ENCODE measurements at regions not wholly inside any gene's neighbourhood (a gene's known extent, or its start where the extent isn't known, plus 50 kb on each side); places are given as distances from the start of the nearest gene placed in this dataset.

DNA sequence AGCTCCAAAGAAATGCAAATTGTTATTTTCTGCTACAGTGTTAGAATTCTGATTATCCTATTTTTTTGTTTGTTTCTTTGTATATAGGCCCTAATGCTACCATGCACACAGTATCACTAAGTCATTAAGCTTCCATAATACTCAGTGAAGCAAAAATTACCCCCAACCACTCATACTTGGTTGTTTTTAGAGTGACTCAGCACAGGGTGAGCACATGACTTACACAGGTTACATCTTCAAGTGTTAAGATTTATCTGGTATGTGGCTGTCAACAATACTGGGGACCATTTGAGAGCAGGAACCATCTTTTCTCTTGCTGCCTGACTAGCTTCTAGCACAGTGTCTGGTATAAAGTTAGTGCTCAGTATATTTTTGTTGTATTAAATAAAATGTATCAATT is 255.8 kb upstream of the SLC24A2 start:
- H3K79me2 ChIP-seq = no peaks in the 10 kb centered on the region
- no peaks in the 10 kb centered on the region for H3K4me1 ChIP-seq
- TF ChIP-seq, protein P1, sequence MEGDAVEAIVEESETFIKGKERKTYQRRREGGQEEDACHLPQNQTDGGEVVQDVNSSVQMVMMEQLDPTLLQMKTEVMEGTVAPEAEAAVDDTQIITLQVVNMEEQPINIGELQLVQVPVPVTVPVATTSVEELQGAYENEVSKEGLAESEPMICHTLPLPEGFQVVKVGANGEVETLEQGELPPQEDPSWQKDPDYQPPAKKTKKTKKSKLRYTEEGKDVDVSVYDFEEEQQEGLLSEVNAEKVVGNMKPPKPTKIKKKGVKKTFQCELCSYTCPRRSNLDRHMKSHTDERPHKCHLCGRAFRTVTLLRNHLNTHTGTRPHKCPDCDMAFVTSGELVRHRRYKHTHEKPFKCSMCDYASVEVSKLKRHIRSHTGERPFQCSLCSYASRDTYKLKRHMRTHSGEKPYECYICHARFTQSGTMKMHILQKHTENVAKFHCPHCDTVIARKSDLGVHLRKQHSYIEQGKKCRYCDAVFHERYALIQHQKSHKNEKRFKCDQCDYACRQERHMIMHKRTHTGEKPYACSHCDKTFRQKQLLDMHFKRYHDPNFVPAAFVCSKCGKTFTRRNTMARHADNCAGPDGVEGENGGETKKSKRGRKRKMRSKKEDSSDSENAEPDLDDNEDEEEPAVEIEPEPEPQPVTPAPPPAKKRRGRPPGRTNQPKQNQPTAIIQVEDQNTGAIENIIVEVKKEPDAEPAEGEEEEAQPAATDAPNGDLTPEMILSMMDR (IDR thresholded peaks at IDR 0.05) = no peak
- H3K27ac ChIP-seq = no peak overlapping the region
- H3K27me3 ChIP-seq (ENCODE audit: control insufficient read depth, insufficient read depth, low read length) = no peaks in the 10 kb centered on the region
- H3K4me3 ChIP-seq (ENCODE audit: low read depth, low read length) = no peak overlapping the region
- H3K4me2 ChIP-seq (ENCODE audit: low read length) = no peak overlapping the region
- no peaks in the 10 kb centered on the region for H3K36me3 ChIP-seq (ENCODE audit: control insufficient read depth, insufficient read depth, low read length)
- no peak overlapping the region for H3K9ac ChIP-seq
- no peak overlapping the region for H2AFZ ChIP-seq
- H3K9me3 ChIP-seq (ENCODE audit: control insufficient read depth, low read length) = no peaks in the 10 kb centered on the region

DNA sequence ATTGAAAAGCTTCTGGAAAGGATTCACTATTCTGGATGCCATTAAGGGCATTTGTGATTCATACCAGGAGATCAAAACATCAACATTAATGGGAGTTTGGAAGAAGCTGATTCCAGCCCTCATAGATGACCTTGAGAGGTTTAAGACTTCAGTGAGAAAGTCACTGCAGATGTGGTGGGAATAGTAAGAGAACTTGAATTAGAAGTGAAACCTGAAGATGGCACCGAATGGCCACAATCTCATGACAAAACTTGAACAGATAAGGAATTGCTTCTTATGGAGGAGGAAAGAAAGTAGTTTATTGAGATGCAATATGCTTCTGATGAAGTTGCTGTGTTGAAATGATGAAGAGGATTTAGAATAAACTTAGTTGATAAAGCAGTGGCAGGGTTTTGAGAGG is 254.6 kb upstream of the SLC24A2 start:
- TF ChIP-seq, protein P1 (IDR thresholded peaks at IDR 0.05) = no peak
- Histone ChIP-seq H3K4me3 (ENCODE audit: low read depth, low read length) (no peak overlapping the region), H3K4me2 (ENCODE audit: low read length) (no peak overlapping the region), H3K9me3 (ENCODE audit: control insufficient read depth, low read length) (no peaks in the 10 kb centered on the region), H3K4me1 (no peaks in the 10 kb centered on the region), H3K27me3 (ENCODE audit: control insufficient read depth, insufficient read depth, low read length) (no peaks in the 10 kb centered on the region), H3K27ac (no peak overlapping the region), H3K79me2 (no peaks in the 10 kb centered on the region), H3K9ac (no peak overlapping the region), H2AFZ (no peak overlapping the region), H3K36me3 (ENCODE audit: control insufficient read depth, insufficient read depth, low read length) (no peaks in the 10 kb centered on the region)

DNA sequence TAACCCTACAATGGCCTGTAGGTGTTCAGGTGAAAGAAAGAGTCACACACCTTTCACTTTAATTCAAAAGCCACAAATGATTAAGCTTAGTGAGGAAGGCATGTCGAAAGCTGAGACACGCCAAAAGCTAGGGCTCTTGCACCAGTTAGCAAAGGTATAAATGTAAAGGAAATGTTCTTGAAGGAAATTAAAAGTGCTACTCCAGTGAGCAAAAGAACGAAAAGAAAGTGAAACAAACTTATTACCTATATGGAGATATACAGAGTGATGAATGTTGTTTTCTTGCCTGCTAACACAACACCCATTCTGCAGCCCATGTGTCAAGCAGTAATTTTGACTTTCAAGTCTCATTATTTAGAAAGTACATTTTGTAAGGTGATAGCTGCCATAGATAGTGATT is 254.2 kb upstream of the SLC24A2 start:
- Histone ChIP-seq H3K4me1 (no peaks in the 10 kb centered on the region), H3K27me3 (ENCODE audit: control insufficient read depth, insufficient read depth, low read length) (no peaks in the 10 kb centered on the region), H3K27ac (no peak overlapping the region), H3K36me3 (ENCODE audit: control insufficient read depth, insufficient read depth, low read length) (no peaks in the 10 kb centered on the region), H3K79me2 (no peaks in the 10 kb centered on the region), H3K9ac (no peak overlapping the region), H3K4me3 (ENCODE audit: low read depth, low read length) (no peak overlapping the region), H3K9me3 (ENCODE audit: control insufficient read depth, low read length) (no peaks in the 10 kb centered on the region), H2AFZ (no peak overlapping the region), H3K4me2 (ENCODE audit: low read length) (no peak overlapping the region)
- TF ChIP-seq, protein P1 (IDR thresholded peaks at IDR 0.05) = no peak

DNA sequence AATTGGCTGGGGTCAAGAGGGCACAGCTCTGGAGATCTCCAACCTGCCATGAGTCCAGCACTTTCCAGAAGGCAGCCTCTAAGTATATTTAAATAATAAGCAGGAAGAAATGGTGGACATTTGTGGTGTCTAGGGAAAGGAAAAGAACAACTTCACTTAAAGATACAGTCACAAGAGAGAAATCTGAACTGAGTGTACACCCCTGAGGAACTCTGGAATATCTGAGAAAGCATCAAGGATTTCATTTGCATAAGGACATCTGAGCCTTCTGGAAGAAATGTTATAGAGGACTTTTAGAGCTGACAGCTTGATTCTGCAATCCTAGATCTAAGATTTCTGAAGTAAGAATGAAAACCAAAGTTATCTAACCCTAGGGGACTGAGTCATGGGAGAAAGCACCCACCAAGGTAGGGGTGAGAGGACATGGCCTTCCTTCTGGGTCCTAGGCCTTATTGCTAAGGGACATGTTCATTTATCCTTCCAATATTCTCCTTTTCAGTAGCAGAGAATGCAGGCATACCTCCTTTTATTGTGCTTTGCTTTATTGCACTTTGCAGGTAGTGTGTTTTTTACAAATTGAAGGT is 253.4 kb upstream of the SLC24A2 start:
- Histone ChIP-seq H3K9me3 (ENCODE audit: control insufficient read depth, low read length) (no peaks in the 10 kb centered on the region), H3K27me3 (ENCODE audit: control insufficient read depth, insufficient read depth, low read length) (no peaks in the 10 kb centered on the region), H3K27ac (no peak overlapping the region), H3K4me3 (ENCODE audit: low read depth, low read length) (no peak overlapping the region), H3K9ac (no peak overlapping the region), H3K4me1 (no peaks in the 10 kb centered on the region), H3K79me2 (no peaks in the 10 kb centered on the region), H2AFZ (no peak overlapping the region), H3K4me2 (ENCODE audit: low read length) (no peak overlapping the region), H3K36me3 (ENCODE audit: control insufficient read depth, insufficient read depth, low read length) (no peaks in the 10 kb centered on the region)
- TF ChIP-seq, protein P1 (IDR thresholded peaks at IDR 0.05) = no peak

DNA sequence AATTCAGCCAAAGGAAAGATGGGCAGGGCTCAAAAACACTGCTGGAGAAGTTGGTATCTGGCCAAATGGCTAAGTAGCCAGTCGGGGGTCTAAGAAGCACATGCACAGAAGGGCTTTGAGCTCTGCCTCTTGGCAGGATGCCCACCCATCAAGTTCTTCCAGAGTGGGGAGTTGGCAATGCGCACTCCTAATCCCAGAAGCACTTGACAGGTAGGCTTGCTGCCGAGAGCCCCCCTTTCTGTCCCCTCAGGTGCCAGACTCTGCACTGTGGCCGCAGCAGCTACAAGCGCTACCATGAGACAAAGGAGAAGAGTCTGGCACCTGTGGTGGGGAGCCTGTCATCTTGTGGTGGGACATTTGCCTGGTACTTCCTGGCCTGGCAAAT is 252.9 kb upstream of the SLC24A2 start:
- no peaks in the 10 kb centered on the region for H3K9me3 ChIP-seq (ENCODE audit: control insufficient read depth, low read length)
- H3K9ac ChIP-seq = no peak overlapping the region
- TF ChIP-seq, protein P1 (IDR thresholded peaks at IDR 0.05) = no peak
- H3K27me3 ChIP-seq (ENCODE audit: control insufficient read depth, insufficient read depth, low read length) = no peaks in the 10 kb centered on the region
- H3K36me3 ChIP-seq (ENCODE audit: control insufficient read depth, insufficient read depth, low read length) = no peaks in the 10 kb centered on the region
- no peak overlapping the region for H3K27ac ChIP-seq
- no peak overlapping the region for H3K4me2 ChIP-seq (ENCODE audit: low read length)
- no peaks in the 10 kb centered on the region for H3K4me1 ChIP-seq
- no peak overlapping the region for H2AFZ ChIP-seq
- no peak overlapping the region for H3K4me3 ChIP-seq (ENCODE audit: low read depth, low read length)
- H3K79me2 ChIP-seq = no peaks in the 10 kb centered on the region
